Hematopoietic multipotent progenitor cell (in vitro differentiated cells): ENCODE measurements at regions not wholly inside any gene's neighbourhood (a gene's known extent, or its start where the extent isn't known, plus 50 kb on each side); places are given as distances from the start of the nearest gene placed in this dataset.
A peak's percentile ranks its signal among the peaks of the same experiment; 100 is the strongest.
"Not testable (repeated sequence)": the region's sequence is repeated elsewhere in the genome, so short reads cannot be mapped to it uniquely, and the experiment has no call there.

Experiments used
- DNase-seq, 3 donors: peaks; one replicate each; pipeline ENCODE4 v3.0.0-alpha.2; 2011 to 2015; ENCODE audit warnings: low read depth in 2 of 3, low spot score in 2 of 3

- DNase-seq: not testable (repeated sequence)
These were observed 139.4 kb upstream of the TOP1 start for GRCh38 chr20:40889266-40889665.

- no peak for DNase-seq
These were observed 138.4 kb upstream of the TOP1 start for GRCh38 chr20:40890181-40890580.

GRCh38 chr20:40890635-40891034 is 138.0 kb upstream of the TOP1 start:
- DNase-seq: no peak

GRCh38 chr20:40891351-40891750 is 137.3 kb upstream of the TOP1 start:
- no peak for DNase-seq

- DNase-seq: peak in 1 of 3 donors; percentile 32
These were observed 136.0 kb upstream of the TOP1 start for GRCh38 chr20:40892642-40893041.

GRCh38 chr20:40893610-40894236 is 134.9 kb upstream of the TOP1 start:
- DNase-seq: no peak

- no peak for DNase-seq
These were observed 134.4 kb upstream of the TOP1 start for GRCh38 chr20:40894237-40894630.

GRCh38 chr20:40895182-40895581 is 133.4 kb upstream of the TOP1 start:
- no peak for DNase-seq

- no peak for DNase-seq
These were observed 131.6 kb upstream of the TOP1 start for GRCh38 chr20:40896814-40897700.

- DNase-seq: no peak
These were observed 129.3 kb upstream of the TOP1 start for GRCh38 chr20:40899344-40899743.

- no peak for DNase-seq
These were observed 127.9 kb upstream of the TOP1 start for GRCh38 chr20:40900666-40901215.

GRCh38 chr20:40902661-40903060 is 126.0 kb upstream of the TOP1 start:
- DNase-seq: no peak

- DNase-seq: no peak
These were observed 120.3 kb upstream of the TOP1 start for GRCh38 chr20:40908309-40908708.

- DNase-seq: not testable (repeated sequence)
These were observed 119.1 kb upstream of the TOP1 start for GRCh38 chr20:40909489-40909888.

GRCh38 chr20:40910436-40910835 is 118.2 kb upstream of the TOP1 start:
- not testable (repeated sequence) for DNase-seq

GRCh38 chr20:40911152-40911551 is 117.5 kb upstream of the TOP1 start:
- not testable (repeated sequence) for DNase-seq

- DNase-seq: no peak
These were observed 115.1 kb upstream of the TOP1 start for GRCh38 chr20:40913224-40914185.

- DNase-seq: no peak
These were observed 112.9 kb upstream of the TOP1 start for GRCh38 chr20:40915756-40916155.

- no peak for DNase-seq
These were observed 112.3 kb upstream of the TOP1 start for GRCh38 chr20:40916276-40916675.

- no peak for DNase-seq
These were observed 108.3 kb upstream of the TOP1 start for GRCh38 chr20:40920291-40920690.

GRCh38 chr20:40922865-40923264 is 105.8 kb upstream of the TOP1 start:
- no peak for DNase-seq
